ENCODE measurements at regions not wholly inside any gene's neighbourhood (a gene's known extent, or its start where the extent isn't known, plus 50 kb on each side); places are given as distances from the start of the nearest gene placed in this dataset.

- no peaks in the 10 kb centered on the region for H3K9me2 ChIP-seq (replicated peaks; ENCODE audit: insufficient read depth, low read length)
- no peaks in the 10 kb centered on the region for H3F3A ChIP-seq (ENCODE audit: insufficient read depth)
- H2AFZ ChIP-seq (ENCODE audit: low read depth, low read length, severe bottlenecking): no peak overlapping the region
- TF ChIP-seq CTCF (IDR thresholded peaks at IDR 0.05; ENCODE audit: insufficient read depth, low read length, poor library complexity, severe bottlenecking) (no peak), EZH2phosphoT487 (conservative IDR thresholded peaks at IDR 0.05; ENCODE audit: low read length) (no peak)
- no peaks in the 10 kb centered on the region for H3K79me2 ChIP-seq (ENCODE audit: insufficient read depth, low read length)
- no peak overlapping the region for H3K4me3 ChIP-seq (ENCODE audit: insufficient read depth, low read length, poor library complexity, severe bottlenecking)
- H3K9me3 ChIP-seq (ENCODE audit: insufficient read depth, low read length): no peaks in the 10 kb centered on the region
- H3K27ac ChIP-seq (ENCODE audit: low read depth, low read length): no peak overlapping the region
- H4K20me1 ChIP-seq (ENCODE audit: low read depth, low read length): no peaks in the 10 kb centered on the region
- no peaks in the 10 kb centered on the region for H3K36me3 ChIP-seq (ENCODE audit: low read length)
- H3K27me3 ChIP-seq (ENCODE audit: low read length): no peaks in the 10 kb centered on the region
- no peak overlapping the region for H3K4me2 ChIP-seq (ENCODE audit: low read depth, low read length, poor library complexity, severe bottlenecking)
- H3K9ac ChIP-seq (ENCODE audit: low read length): no peak overlapping the region
Measured at GRCh38 chr14:101072531-101072930, 169.0 kb upstream of the RTL1 start.

- H3K27me3 ChIP-seq (ENCODE audit: low read length): no peaks in the 10 kb centered on the region
- H3K9ac ChIP-seq (ENCODE audit: low read length): no peak overlapping the region
- no peaks in the 10 kb centered on the region for H3K36me3 ChIP-seq (ENCODE audit: low read length)
- H3F3A ChIP-seq (ENCODE audit: insufficient read depth): no peaks in the 10 kb centered on the region
- H3K9me2 ChIP-seq (replicated peaks; ENCODE audit: insufficient read depth, low read length): no peaks in the 10 kb centered on the region
- no peaks in the 10 kb centered on the region for H4K20me1 ChIP-seq (ENCODE audit: low read depth, low read length)
- TF ChIP-seq CTCF (IDR thresholded peaks at IDR 0.05; ENCODE audit: insufficient read depth, low read length, poor library complexity, severe bottlenecking) (no peak), EZH2phosphoT487 (conservative IDR thresholded peaks at IDR 0.05; ENCODE audit: low read length) (no peak)
- no peak overlapping the region for H3K4me3 ChIP-seq (ENCODE audit: insufficient read depth, low read length, poor library complexity, severe bottlenecking)
- H3K79me2 ChIP-seq (ENCODE audit: insufficient read depth, low read length): no peaks in the 10 kb centered on the region
- H3K27ac ChIP-seq (ENCODE audit: low read depth, low read length): no peak overlapping the region
- no peak overlapping the region for H2AFZ ChIP-seq (ENCODE audit: low read depth, low read length, severe bottlenecking)
- H3K4me2 ChIP-seq (ENCODE audit: low read depth, low read length, poor library complexity, severe bottlenecking): no peak overlapping the region
- H3K9me3 ChIP-seq (ENCODE audit: insufficient read depth, low read length): no peaks in the 10 kb centered on the region
Measured at GRCh38 chr14:101072945-101073597, 169.5 kb upstream of the RTL1 start.

- no peak overlapping the region for H3K4me2 ChIP-seq (ENCODE audit: low read depth, low read length, poor library complexity, severe bottlenecking)
- H3K9me2 ChIP-seq (replicated peaks; ENCODE audit: insufficient read depth, low read length): no peaks in the 10 kb centered on the region
- no peak overlapping the region for H3K27ac ChIP-seq (ENCODE audit: low read depth, low read length)
- H3K36me3 ChIP-seq (ENCODE audit: low read length): no peaks in the 10 kb centered on the region
- TF ChIP-seq CTCF (IDR thresholded peaks at IDR 0.05; ENCODE audit: insufficient read depth, low read length, poor library complexity, severe bottlenecking) (no peak), EZH2phosphoT487 (conservative IDR thresholded peaks at IDR 0.05; ENCODE audit: low read length) (no peak)
- no peaks in the 10 kb centered on the region for H3K79me2 ChIP-seq (ENCODE audit: insufficient read depth, low read length)
- no peaks in the 10 kb centered on the region for H3K27me3 ChIP-seq (ENCODE audit: low read length)
- H4K20me1 ChIP-seq (ENCODE audit: low read depth, low read length): no peaks in the 10 kb centered on the region
- H3K9ac ChIP-seq (ENCODE audit: low read length): no peak overlapping the region
- no peak overlapping the region for H3K4me3 ChIP-seq (ENCODE audit: insufficient read depth, low read length, poor library complexity, severe bottlenecking)
- H3K9me3 ChIP-seq (ENCODE audit: insufficient read depth, low read length): no peaks in the 10 kb centered on the region
- no peaks in the 10 kb centered on the region for H3F3A ChIP-seq (ENCODE audit: insufficient read depth)
- no peak overlapping the region for H2AFZ ChIP-seq (ENCODE audit: low read depth, low read length, severe bottlenecking)
Measured at GRCh38 chr14:101073598-101073965, 170.1 kb upstream of the RTL1 start.
